ENCODE measurements at regions not wholly inside any gene's neighbourhood (a gene's known extent, or its start where the extent isn't known, plus 50 kb on each side); places are given as distances from the start of the nearest gene placed in this dataset.

- TF ChIP-seq CTCF (IDR thresholded peaks at IDR 0.05; ENCODE audit: extremely low read depth, missing control alignments), result no peak
- DNase-seq (ENCODE audit: low spot score), result no peak
Measured at GRCh38 chr10:8815969-8816368, 761.5 kb downstream of the GATA3 start.

- no peak for DNase-seq (ENCODE audit: low spot score)
- TF ChIP-seq CTCF (IDR thresholded peaks at IDR 0.05; ENCODE audit: extremely low read depth, missing control alignments), result no peak
Measured at GRCh38 chr10:8817299-8817698, 762.8 kb downstream of the GATA3 start.

GRCh38 chr10:8825611-8826010 is 771.1 kb downstream of the GATA3 start:
- DNase-seq (ENCODE audit: low spot score), result no peak

GRCh38 chr10:8829592-8829991 is 775.1 kb downstream of the GATA3 start:
- TF ChIP-seq CTCF (IDR thresholded peaks at IDR 0.05; ENCODE audit: extremely low read depth, missing control alignments), result no peak
- no peak for DNase-seq (ENCODE audit: low spot score)

More at GRCh38 chr10:8825611-8826010, 771.1 kb downstream of the GATA3 start:
- TF ChIP-seq CTCF (IDR thresholded peaks at IDR 0.05; ENCODE audit: extremely low read depth, missing control alignments), result no peak

- DNase-seq (ENCODE audit: low spot score), result no peak
- no peak for TF ChIP-seq CTCF (IDR thresholded peaks at IDR 0.05; ENCODE audit: extremely low read depth, missing control alignments)
Measured at GRCh38 chr10:8830048-8830447, 775.6 kb downstream of the GATA3 start.

GRCh38 chr10:8830876-8831275 is 776.4 kb downstream of the GATA3 start:
- DNase-seq (ENCODE audit: low spot score), result no peak
- TF ChIP-seq CTCF (IDR thresholded peaks at IDR 0.05; ENCODE audit: extremely low read depth, missing control alignments), result no peak

- TF ChIP-seq CTCF (IDR thresholded peaks at IDR 0.05; ENCODE audit: extremely low read depth, missing control alignments), result no peak
- DNase-seq (ENCODE audit: low spot score), result no peak
Measured at GRCh38 chr10:8835453-8836167, 781.1 kb downstream of the GATA3 start.

Data from GM20000 (cell line).